ENCODE measurements at regions not wholly inside any gene's neighbourhood (a gene's known extent, or its start where the extent isn't known, plus 50 kb on each side); places are given as distances from the start of the nearest gene placed in this dataset.

GRCh38 chr2:226064932-226065570 lies 665.5 kb downstream of the NYAP2 start:
- no peak for DNase-seq (ENCODE audit: low spot score)
- no peak for TF ChIP-seq EZH2phosphoT487 (IDR thresholded peaks at IDR 0.05; ENCODE audit: low read depth, severe bottlenecking, unreplicated experiment)
- TF ChIP-seq CTCF (IDR thresholded peaks at IDR 0.05; ENCODE audit: poor library complexity) = no peak
- no peak for TF ChIP-seq EZH2 (IDR thresholded peaks at IDR 0.05; ENCODE audit: borderline replicate concordance)
- Histone ChIP-seq H3K4me2 (no peak overlapping the region), H3K27me3 (no peaks in the 10 kb centered on the region), H3K9me3 (ENCODE audit: low read depth) (no peaks in the 10 kb centered on the region), H3K4me3 (no peak overlapping the region), H3K4me1 (ENCODE audit: insufficient read depth) (no peaks in the 10 kb centered on the region), H3K36me3 (replicated peaks; ENCODE audit: insufficient read depth, low read depth) (no peaks in the 10 kb centered on the region), H3K9me2 (replicated peaks; ENCODE audit: insufficient read depth) (no peaks in the 10 kb centered on the region), H2AFZ (no peak overlapping the region), H3K27ac (no peak overlapping the region), H3K79me2 (no peaks in the 10 kb centered on the region), H4K20me1 (ENCODE audit: insufficient read depth, poor library complexity, severe bottlenecking) (no peaks in the 10 kb centered on the region)
- 88% methylated on average over 1 of the region's 1 CpG for WGBS (ENCODE audit: low lambda C conversion rate, missing lambda C conversion rate)

GRCh38 chr2:226063704-226064440 lies 664.4 kb downstream of the NYAP2 start:
- no peak for DNase-seq (ENCODE audit: low spot score)
- Histone ChIP-seq H3K4me1 (ENCODE audit: insufficient read depth) (no peaks in the 10 kb centered on the region), H3K36me3 (replicated peaks; ENCODE audit: insufficient read depth, low read depth) (no peaks in the 10 kb centered on the region), H4K20me1 (ENCODE audit: insufficient read depth, poor library complexity, severe bottlenecking) (no peaks in the 10 kb centered on the region), H3K79me2 (no peaks in the 10 kb centered on the region), H3K4me3 (no peak overlapping the region), H2AFZ (no peak overlapping the region), H3K4me2 (no peak overlapping the region), H3K9me2 (replicated peaks; ENCODE audit: insufficient read depth) (no peaks in the 10 kb centered on the region), H3K27me3 (no peaks in the 10 kb centered on the region), H3K27ac (no peak overlapping the region), H3K9me3 (ENCODE audit: low read depth) (no peaks in the 10 kb centered on the region)
- TF ChIP-seq CTCF (IDR thresholded peaks at IDR 0.05; ENCODE audit: poor library complexity) (no peak), EZH2phosphoT487 (IDR thresholded peaks at IDR 0.05; ENCODE audit: low read depth, severe bottlenecking, unreplicated experiment) (no peak), EZH2 (IDR thresholded peaks at IDR 0.05; ENCODE audit: borderline replicate concordance) (no peak)
- WGBS (ENCODE audit: low lambda C conversion rate, missing lambda C conversion rate) = 73% methylated on average over 4 of the region's 4 CpGs

- Histone ChIP-seq H3K9me3 (ENCODE audit: low read depth) (no peaks in the 10 kb centered on the region), H3K4me1 (ENCODE audit: insufficient read depth) (no peaks in the 10 kb centered on the region), H3K4me3 (no peak overlapping the region), H3K27me3 (no peaks in the 10 kb centered on the region), H3K79me2 (no peaks in the 10 kb centered on the region), H2AFZ (no peak overlapping the region), H3K9me2 (replicated peaks; ENCODE audit: insufficient read depth) (no peaks in the 10 kb centered on the region), H3K36me3 (replicated peaks; ENCODE audit: insufficient read depth, low read depth) (no peaks in the 10 kb centered on the region), H3K27ac (no peak overlapping the region), H3K4me2 (no peak overlapping the region), H4K20me1 (ENCODE audit: insufficient read depth, poor library complexity, severe bottlenecking) (no peaks in the 10 kb centered on the region)
- DNase-seq (ENCODE audit: low spot score) = no peak
- TF ChIP-seq CTCF (IDR thresholded peaks at IDR 0.05; ENCODE audit: poor library complexity) (no peak), EZH2phosphoT487 (IDR thresholded peaks at IDR 0.05; ENCODE audit: low read depth, severe bottlenecking, unreplicated experiment) (no peak), EZH2 (IDR thresholded peaks at IDR 0.05; ENCODE audit: borderline replicate concordance) (no peak)
- 61% methylated on average over 3 of the region's 3 CpGs for WGBS (ENCODE audit: low lambda C conversion rate, missing lambda C conversion rate)
Measured at GRCh38 chr2:226059961-226060627, 660.6 kb downstream of the NYAP2 start.

Data from hepatocyte (in vitro differentiated cells).